ENCODE measurements at regions not wholly inside any gene's neighbourhood (a gene's known extent, or its start where the extent isn't known, plus 50 kb on each side); places are given as distances from the start of the nearest gene placed in this dataset.
"Not testable (repeated sequence)": the region's sequence is repeated elsewhere in the genome, so short reads cannot be mapped to it uniquely, and the experiment has no call there.

DNA sequence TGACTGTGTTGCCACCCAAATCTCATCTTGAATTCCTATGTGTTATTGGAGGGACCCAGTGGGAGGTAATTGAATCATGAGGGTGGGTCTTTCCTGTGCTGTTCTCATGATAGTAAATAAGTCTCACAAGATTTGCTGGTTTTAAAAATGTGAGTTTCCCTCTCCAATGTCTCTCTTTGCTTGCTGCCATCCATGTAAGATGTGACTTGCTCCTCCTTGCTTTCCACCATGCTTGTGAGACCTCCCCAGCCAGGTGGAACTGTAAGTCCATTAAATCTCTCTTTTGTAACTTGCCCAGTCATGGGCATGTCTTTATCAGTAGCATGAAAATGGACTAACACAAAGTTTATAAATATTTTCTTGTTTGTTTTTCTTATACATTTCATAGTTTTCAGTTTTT is 990.5 kb upstream of the CITED2 start:
- FAIRE-seq = no peak

DNA sequence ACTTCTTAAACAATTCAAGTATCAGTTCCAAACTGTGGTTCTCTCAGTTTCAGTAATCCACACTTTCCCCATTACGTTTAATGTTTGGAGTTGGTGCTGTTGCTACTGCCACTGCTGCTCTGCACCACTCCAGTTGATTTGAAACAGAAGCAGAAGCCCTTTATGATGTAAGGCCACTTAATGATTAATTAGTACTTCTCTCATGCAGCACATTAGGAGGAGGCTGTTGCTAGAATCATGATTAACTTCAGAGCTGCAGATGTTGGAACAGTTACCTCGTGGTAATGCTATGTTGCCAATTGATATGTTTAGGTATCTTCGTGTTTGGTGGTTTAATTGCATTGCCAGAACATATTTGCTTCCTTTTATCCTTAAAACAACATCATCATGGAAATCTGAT is 986.2 kb upstream of the CITED2 start:
- FAIRE-seq (no peak), DNase-seq (ENCODE audit: low spot score) (no peak)

More for the DNA sequence above, 990.5 kb upstream of the CITED2 start:
- no peak for DNase-seq (ENCODE audit: low spot score)

DNA sequence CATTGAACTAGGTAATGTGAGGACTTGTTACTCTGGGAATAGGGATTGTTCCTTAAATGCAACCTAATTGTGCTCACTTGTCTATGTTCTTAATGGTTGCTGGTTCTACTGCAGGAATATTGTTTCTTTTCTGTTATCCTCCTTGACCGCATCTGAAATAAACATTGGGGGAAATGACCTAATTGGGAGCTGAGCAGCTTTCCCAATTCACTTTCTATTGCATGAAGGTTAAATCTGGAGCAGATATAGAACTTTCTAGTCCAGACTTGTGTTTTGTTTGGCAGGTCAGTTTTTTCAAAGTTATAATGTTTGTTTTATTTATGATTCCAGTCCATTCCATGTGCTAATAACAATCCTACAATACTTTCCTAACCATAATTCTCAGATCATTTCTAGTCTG is 981.0 kb upstream of the CITED2 start:
- DNase-seq (ENCODE audit: low spot score) = no peak
- FAIRE-seq = no peak

DNA sequence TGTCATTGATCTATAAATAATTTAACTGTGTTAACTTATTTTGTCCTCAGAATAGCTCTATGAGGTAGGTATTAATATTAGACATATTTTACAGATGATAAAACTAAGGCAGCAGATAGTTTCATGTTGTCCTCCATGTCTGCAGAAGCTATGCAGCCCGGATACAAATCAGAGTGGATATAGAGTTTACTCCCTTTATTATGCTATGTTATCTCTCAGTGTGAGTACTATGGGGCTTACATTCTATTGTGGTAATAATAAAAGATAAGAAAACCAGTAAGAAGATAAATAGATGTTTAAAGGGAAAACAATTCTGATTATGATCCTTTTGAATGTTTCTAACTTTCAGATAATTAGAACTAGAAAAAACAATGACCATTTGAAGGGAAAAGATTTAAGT is 979.8 kb upstream of the CITED2 start:
- DNase-seq (ENCODE audit: low spot score) = no peak

DNA sequence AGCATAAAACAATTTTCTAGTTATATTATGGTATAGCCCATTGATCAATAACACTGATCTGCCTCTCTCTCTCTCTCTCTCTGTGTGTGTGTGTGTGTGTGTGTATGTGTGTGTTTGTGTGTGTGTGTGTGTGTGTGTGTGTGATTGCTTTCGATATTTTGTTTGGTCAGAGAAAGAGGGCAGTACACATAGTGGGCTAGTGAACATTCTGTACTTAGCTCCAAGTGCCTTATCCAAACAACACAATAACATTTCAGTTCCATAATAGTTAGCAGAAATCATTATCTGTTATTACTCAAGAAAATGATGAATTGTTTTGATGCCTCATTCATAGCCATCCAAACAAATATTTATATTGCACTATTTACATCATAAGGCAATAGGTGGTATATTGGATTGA is 979.1 kb upstream of the CITED2 start:
- DNase-seq (ENCODE audit: low spot score) = no peak
- no peak for FAIRE-seq

More for the DNA sequence above, 979.8 kb upstream of the CITED2 start:
- no peak for FAIRE-seq

DNA sequence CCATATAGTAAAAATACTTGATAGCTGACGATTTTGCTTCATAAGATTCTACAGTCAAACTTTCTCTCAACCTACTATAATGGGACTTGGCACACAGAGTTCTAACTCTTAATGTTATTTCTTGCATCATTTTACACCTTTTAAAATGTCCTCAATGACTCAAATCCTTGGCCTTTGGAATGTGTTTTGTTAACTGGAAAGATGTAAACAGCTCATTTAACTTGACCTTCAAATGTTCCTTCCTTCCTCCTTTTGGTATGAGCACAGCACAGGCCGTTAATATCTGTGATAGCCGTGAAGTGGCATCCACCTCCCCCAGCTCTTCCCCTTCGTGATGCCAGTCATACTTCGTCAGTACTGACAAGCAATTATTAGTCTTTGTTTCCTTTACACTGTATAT is 972.0 kb upstream of the CITED2 start:
- DNase-seq (ENCODE audit: low spot score) = no peak
- FAIRE-seq = no peak

DNA sequence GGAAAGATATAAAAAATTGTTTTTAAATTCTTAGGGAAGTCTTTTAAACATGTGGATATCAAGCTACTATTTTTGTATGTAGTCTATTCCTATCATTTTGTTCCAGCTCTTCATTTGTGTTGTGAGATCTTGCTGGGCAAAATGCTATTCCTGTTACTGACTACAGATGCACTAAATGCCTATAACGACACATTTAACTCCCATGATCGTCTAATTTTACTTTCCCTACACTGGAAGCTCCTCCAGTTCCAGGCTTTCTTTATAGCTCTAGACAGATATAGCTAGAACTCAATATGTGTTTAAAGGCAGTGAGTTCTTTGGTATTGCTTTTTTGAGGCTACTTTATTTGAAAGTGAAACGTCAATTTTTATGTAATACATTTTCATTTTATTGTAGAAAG is 971.5 kb upstream of the CITED2 start:
- FAIRE-seq = no peak
- no peak for DNase-seq (ENCODE audit: low spot score)

DNA sequence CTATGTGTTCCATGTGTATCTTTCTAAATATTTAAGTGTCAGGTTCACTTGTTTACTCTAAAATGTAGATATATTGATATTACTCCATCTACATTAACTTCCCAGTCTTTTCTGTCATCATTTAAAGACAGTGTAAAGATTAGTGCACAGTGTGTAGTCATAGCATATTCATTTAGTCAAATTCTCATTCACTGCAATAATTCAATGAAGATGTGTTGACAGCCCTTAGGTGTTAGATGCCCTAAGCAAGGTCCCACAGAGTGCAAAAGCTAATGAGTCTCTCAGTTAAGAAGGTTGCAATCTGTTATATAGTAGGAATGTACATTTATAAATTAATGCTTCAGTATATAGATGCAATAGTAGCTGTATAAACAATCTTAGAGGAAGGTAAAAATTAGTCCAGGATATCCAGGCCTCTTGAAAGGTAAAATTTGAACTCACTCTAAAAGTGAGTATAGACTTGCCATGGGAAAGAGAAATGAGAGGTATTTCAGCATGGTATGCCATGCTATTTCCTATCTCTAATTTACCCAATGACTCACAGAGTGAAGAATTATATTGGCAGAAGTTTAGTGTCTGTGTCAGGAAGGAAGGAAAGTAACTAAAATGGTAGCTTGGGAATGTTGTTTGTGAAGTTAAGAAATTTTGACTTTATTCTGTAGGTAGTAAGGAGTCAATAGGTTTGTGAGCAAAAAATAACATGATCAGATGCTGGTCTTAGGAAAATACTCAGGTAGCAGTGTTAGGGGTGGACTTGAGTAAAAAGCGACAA is 969.9 kb upstream of the CITED2 start:
- DNase-seq (ENCODE audit: low spot score) = peak; percentile 43
- no peak for FAIRE-seq

DNA sequence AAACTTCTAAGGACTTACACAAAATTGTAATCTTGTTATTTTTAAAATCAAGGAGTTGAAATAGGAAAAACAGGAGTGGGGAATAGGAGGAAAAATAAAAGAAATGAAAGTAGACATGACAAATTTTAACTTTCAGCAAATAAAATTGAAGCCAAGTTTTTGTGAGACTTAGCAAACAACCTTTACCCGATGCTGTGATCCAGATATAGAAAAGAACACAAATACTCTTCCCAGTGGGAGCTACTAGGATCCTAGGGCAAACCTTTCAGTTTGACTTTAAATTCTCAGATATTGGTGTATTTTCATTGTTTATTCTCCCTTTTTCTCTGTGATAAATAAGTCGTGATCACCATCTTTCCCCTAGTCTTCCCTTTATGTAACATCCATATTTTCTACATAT is 968.7 kb upstream of the CITED2 start:
- FAIRE-seq = no peak
- DNase-seq (ENCODE audit: low spot score) = no peak

DNA sequence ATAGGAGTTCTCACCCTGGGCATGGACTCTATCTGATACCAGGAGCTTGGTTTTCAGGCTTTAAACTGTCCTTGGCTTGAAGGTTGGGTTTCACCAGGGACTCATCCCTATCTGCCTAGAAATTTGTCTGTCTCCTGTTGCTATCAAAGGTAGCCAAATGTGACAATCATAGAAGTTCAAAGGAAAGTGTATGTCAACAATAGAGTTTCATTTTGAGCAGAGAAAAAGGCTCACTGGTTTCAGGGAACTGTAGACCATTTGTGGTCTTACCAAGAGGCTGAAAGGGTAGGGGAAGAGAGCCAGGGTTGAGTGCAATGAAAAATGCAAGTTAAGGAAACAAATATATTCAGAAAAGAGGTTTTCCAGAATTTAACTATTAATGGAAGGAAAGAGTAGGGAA is 966.8 kb upstream of the CITED2 start:
- DNase-seq (ENCODE audit: low spot score) (no peak), FAIRE-seq (no peak)

DNA sequence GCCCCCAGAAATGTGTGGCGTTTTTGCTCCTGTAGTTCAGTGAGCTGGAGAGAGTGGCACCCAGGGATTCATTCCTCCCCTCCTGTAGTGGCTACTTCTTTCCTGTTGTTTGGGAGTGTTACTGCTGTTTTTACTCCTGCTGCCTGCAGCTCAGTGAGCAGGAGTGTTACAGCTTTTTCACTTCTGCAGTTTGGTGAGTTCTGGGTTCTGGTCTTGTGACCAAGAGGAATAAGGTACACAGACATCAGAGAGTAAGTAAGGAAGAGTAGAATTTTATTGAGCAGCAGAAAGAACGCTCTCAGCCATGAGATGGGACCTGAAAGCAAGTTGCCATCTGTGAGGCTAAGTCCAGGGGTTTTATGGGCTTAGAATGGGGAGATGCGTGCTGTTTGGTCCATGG is 966.3 kb upstream of the CITED2 start:
- no peak for FAIRE-seq
- DNase-seq (ENCODE audit: low spot score) = no peak

DNA sequence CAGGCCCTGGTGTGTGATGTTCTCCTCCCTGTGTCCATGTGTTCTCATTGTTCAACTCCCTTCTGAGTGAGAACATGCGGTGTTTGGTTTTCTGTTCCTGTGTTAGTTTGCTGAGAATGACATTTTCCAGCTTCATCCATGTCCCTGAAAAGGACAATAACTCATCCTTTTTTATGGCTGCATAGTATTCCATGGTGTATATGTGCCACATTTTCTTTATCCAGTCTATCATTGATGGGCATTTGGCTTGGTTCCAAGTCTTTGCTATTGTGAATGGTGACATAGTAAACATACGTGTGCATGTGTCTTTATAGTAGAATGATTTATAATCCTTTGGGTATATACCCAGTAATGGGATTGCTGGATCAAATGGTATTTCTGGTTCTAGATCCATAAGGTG is 964.6 kb upstream of the CITED2 start:
- not testable (repeated sequence) for FAIRE-seq; DNase-seq (ENCODE audit: low spot score)

DNA sequence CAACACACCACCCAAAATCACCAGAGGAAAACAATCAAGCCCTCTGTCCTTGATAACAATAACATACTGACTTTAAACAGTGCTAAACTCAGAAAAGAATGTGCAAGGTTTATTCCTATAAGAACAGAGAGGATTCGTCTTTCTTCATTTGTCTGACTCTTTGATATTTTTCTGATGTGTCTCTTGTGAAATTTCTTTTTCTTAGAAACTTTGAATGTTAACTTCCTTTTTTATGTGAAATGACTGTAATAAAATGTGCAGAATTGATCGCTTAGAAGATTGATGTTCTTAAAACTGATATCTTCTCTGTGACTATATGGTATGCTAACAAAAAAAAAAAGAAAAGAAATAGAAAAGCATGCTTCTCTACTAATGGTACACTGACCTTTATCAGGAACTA is 947.4 kb upstream of the CITED2 start:
- no peak for FAIRE-seq
- no peak for DNase-seq (ENCODE audit: low spot score)

DNA sequence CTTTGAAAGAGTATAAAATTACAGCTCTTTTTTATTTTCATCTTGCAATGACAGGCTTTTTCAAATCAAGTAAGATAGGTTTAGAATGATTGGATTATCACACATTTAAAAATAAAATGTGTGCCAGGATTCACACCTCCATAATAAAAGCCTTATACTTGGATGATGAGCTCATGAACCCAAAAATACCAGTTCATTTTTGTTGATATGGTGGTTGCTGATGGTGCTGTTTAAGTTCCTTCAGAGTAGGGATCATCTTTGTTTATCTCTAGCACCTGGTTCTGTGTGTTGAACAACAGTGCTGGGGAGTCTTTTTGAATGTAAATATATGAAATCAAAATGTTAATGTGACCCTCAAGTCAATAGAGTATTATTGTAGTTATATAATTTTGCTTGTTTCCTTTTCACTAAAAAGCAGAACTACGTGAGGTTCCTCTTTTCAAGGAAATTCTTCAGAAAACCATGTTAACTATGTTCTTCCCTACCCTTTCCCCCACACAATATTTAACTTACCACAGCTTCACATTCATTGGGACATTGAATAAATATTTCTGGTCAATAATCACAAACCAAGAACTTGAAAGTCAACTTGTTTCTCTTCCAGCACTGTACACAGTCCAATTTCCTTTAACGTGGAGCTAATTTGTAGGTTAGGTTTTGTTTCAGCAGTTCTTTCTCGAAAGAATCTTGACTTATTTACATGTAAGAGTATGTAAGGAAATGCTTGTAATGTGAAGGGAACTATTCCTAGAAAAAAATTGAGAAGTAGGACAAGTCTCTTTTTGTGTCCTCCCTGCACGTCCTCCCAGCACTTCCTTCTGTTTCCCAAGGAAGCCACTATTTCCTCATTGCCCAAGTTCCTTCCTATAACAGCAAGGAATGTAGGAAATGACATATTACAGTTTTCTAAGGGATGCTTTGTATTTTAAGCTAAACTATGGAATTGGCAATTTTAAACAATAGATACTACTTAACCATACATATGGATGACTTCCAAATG is 945.9 kb upstream of the CITED2 start:
- DNase-seq (ENCODE audit: low spot score) (no peak), FAIRE-seq (no peak)

DNA sequence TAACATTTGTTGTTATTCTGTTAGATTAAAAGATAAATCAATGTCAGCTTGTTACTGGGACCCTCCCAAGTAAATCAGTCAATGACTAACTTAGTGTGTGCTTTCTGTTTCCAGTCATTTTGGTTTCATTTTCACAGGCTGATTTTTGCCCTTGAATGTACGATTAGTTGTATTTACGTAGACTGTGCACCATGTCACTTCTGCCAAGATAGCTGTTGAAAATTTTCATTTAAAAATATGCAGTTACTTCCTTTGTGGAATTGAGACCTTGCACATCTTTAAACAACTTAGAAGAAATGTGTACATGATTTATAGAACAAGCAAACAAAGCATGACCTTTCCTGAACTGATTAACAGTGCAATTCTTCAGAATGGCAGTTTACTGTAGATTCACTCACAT is 944.8 kb upstream of the CITED2 start:
- DNase-seq (ENCODE audit: low spot score) (peak; percentile 13), FAIRE-seq (no peak)

DNA sequence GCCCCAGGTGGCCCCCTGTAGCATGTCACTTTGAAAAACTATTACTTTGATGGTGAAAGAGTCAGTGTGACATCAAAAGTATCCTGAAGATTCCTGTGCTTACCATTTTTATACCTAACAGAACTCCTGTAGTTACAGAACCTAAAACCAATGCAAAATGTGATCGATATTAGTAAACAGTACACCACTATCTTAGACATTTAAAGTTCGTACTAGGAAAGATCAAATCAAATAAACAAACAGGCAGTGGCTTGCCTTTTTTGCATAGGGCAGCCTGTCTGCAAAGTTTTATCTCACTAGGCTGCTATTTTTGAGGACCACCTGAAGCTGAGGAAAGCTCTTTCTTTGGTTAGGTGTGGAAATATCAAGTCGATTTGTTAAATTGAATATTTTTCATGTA is 944.0 kb upstream of the CITED2 start:
- no peak for FAIRE-seq

DNA sequence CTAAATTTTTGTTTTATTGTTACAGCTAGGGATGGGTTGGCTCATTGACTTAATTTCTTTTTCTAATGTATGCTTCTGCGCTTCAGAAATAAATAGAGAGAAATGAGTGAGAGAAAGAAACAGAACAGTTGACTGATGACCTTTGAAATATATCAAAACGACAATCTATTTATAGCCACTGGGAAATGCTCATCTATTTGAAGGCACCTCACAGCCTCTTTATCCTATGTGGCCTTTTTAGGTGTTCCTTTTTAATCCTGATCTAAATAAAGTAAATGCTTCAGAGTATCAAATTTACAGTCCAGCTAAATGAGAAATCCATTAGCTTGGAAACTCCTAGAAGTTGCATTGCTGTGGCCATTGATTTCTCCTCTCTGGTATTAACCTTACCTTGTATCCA is 943.5 kb upstream of the CITED2 start:
- FAIRE-seq = no peak
- no peak for DNase-seq (ENCODE audit: low spot score)

More for the DNA sequence above, 944.0 kb upstream of the CITED2 start:
- DNase-seq (ENCODE audit: low spot score) = no peak

DNA sequence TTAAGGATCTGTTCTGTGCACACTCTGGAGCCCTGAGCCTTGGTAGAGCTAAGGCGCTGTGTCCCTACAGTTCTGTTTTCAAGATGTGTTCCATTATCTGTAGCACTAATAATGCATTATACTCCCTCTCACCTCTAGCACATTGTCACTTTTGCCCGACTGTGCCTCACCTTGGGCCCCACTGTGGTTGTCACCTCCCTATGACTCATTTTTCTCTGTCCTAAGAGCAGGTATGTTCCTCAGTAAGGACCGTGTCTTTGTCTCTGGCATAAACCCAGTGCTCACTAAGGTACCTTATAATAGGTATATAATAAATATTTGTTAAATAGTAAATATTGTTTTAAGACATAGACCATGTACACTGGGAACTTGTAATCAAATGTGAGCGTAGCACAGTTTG is 942.5 kb upstream of the CITED2 start:
- FAIRE-seq = no peak
- DNase-seq (ENCODE audit: low spot score) = no peak

DNA sequence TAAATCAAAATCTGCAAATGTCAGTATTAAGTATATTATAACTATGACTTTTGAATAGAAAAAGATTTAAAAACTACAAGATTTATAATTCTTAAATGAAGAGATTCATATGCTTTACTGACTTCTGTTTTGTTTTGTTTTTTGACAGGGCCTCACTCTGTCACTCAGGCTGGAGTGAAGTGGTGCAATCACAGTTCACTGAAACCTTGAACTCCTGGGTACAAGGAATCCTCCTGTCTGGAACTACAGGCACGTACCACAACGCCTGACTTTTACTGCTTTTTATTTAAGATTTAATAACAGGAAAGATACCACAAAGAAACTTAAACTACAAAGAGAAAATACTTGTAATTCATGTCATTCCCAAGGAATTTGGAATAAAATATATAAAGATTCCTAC is 940.2 kb upstream of the CITED2 start:
- no peak for DNase-seq (ENCODE audit: low spot score)
- FAIRE-seq = no peak

DNA sequence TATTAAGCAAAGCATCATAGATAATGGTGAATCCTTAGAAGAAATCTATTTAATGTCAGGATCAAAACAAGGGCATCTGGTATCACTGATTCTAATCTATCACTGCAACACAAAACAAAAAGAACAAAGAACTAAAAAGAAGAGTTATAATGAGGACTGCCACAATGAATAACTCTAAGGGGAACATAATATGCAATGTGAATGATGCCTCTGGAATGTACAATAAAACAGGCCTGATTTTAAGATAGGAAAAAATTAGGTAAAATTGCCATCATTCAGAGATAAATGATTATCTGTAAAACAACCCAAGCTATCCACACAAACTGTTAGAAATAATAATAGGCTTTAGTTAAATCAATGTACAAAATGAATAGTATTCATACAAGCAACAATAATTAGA is 936.7 kb upstream of the CITED2 start:
- FAIRE-seq = no peak

DNA sequence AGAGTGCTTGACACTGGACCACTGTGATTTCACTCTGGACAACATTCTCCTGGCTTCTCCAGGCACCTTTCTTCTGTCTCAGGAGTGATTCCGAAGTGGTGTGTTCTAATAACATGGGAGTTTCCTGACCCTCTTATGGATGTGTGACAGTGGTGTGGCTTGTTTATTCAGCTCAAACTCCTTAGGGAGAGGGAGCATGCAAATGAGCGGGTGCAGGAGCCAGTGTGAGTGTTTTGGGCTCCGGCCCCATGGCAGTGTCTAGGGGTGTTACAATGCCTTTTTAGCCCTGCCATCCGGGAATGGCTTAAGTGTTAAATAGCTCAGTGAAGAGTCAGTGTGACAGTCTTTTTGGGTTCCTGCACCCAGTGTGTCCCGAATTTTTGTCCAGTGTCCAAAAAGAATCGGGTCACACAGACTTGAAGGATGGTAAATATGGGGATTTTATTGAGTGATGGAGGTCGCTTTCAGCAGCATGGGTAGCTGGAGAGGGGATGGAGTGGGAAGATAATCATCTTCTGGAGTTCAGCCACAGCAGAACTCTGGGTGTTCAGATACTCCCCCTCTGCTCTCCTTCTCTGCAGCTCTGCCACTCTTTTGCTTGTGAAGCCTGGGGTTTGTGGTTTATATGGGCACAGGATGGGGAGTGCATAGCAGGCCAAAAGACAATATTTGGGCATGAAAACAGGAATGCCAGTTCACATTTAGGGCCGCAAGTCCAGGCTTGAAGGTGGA is 928.9 kb upstream of the CITED2 start:
- DNase-seq (ENCODE audit: low spot score) (no peak), FAIRE-seq (no peak)

More for the DNA sequence above, 936.7 kb upstream of the CITED2 start:
- no peak for DNase-seq (ENCODE audit: low spot score)

DNA sequence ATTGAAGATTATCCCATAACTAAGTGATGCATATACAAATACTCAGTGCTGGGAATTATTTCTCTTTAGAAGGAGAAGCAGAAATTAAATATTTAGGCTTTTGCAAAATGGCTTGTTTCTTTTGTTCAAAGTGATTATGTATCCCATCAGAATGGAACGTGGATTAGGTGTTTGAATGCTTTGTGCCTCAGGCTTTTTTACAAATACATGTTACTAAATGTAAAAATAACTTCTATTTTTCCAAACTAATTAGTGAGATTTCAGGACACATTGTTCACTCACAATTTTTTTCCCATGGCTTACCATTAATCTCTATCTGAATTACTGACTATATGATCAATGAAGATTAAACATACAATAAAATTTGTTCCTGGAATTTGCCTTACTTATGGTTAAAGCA is 925.9 kb upstream of the CITED2 start:
- no peak for FAIRE-seq
- DNase-seq (ENCODE audit: low spot score) = no peak

Measured in RCC 7860 (cell line).